ENCODE measurements at regions not wholly inside any gene's neighbourhood (a gene's known extent, or its start where the extent isn't known, plus 50 kb on each side); places are given as distances from the start of the nearest gene placed in this dataset.

- no peaks in the 10 kb centered on the region for H4K20me1 ChIP-seq (ENCODE audit: insufficient read depth, low read length)
- H3K9me3 ChIP-seq (ENCODE audit: low read length) = no peaks in the 10 kb centered on the region
- H3K9ac ChIP-seq (ENCODE audit: low read length) = no peak overlapping the region
- no peaks in the 10 kb centered on the region for H3F3A ChIP-seq (ENCODE audit: insufficient read depth, low read length)
- no peaks in the 10 kb centered on the region for H3K79me2 ChIP-seq (ENCODE audit: insufficient read depth, low read length)
- no peak overlapping the region for H3K4me3 ChIP-seq (ENCODE audit: low read depth, low read length, poor library complexity, severe bottlenecking)
- TF ChIP-seq CTCF (IDR thresholded peaks at IDR 0.05; ENCODE audit: low read length) (no peak), EZH2 (IDR thresholded peaks at IDR 0.05; ENCODE audit: borderline replicate concordance, low read length) (no peak)
- no peaks in the 10 kb centered on the region for H3K36me3 ChIP-seq (ENCODE audit: insufficient read depth, low read length)
- no peaks in the 10 kb centered on the region for H3K9me2 ChIP-seq (ENCODE audit: low read depth, low read length)
- H3K27me3 ChIP-seq (ENCODE audit: insufficient read depth, low read length) = no peaks in the 10 kb centered on the region
- H2AFZ ChIP-seq (ENCODE audit: low read length) = no peak overlapping the region
- H3K27ac ChIP-seq (ENCODE audit: low read depth, low read length, poor library complexity, severe bottlenecking) = no peak overlapping the region
- no peak overlapping the region for H3K4me2 ChIP-seq (ENCODE audit: low read length)
- no peaks in the 10 kb centered on the region for H3K4me1 ChIP-seq (ENCODE audit: insufficient read depth, low read length, severe bottlenecking)
Observed at GRCh38 chr12:97944576-97944975, 482.0 kb downstream of the RMST start.

GRCh38 chr12:97946701-97947100 is 484.1 kb downstream of the RMST start:
- no peaks in the 10 kb centered on the region for H3K9me2 ChIP-seq (ENCODE audit: low read depth, low read length)
- no peak for TF ChIP-seq CTCF (IDR thresholded peaks at IDR 0.05; ENCODE audit: low read length)
- TF ChIP-seq EZH2 (IDR thresholded peaks at IDR 0.05; ENCODE audit: borderline replicate concordance, low read length) = no peak
- no peaks in the 10 kb centered on the region for H3K9me3 ChIP-seq (ENCODE audit: low read length)
- H3K36me3 ChIP-seq (ENCODE audit: insufficient read depth, low read length) = no peaks in the 10 kb centered on the region
- H4K20me1 ChIP-seq (ENCODE audit: insufficient read depth, low read length) = no peaks in the 10 kb centered on the region
- H3K27ac ChIP-seq (ENCODE audit: low read depth, low read length, poor library complexity, severe bottlenecking) = no peak overlapping the region
- H3K4me2 ChIP-seq (ENCODE audit: low read length) = no peak overlapping the region
- H3K79me2 ChIP-seq (ENCODE audit: insufficient read depth, low read length) = no peaks in the 10 kb centered on the region
- H3K27me3 ChIP-seq (ENCODE audit: insufficient read depth, low read length) = no peaks in the 10 kb centered on the region
- no peak overlapping the region for H2AFZ ChIP-seq (ENCODE audit: low read length)
- no peaks in the 10 kb centered on the region for H3K4me1 ChIP-seq (ENCODE audit: insufficient read depth, low read length, severe bottlenecking)
- no peak overlapping the region for H3K4me3 ChIP-seq (ENCODE audit: low read depth, low read length, poor library complexity, severe bottlenecking)
- H3F3A ChIP-seq (ENCODE audit: insufficient read depth, low read length) = no peaks in the 10 kb centered on the region
- no peak overlapping the region for H3K9ac ChIP-seq (ENCODE audit: low read length)

- H3K9me2 ChIP-seq (ENCODE audit: low read depth, low read length) = no peaks in the 10 kb centered on the region
- no peak for TF ChIP-seq EZH2 (IDR thresholded peaks at IDR 0.05; ENCODE audit: borderline replicate concordance, low read length)
- no peak for TF ChIP-seq CTCF (IDR thresholded peaks at IDR 0.05; ENCODE audit: low read length)
- H3K27me3 ChIP-seq (ENCODE audit: insufficient read depth, low read length) = no peaks in the 10 kb centered on the region
- H3K4me2 ChIP-seq (ENCODE audit: low read length) = no peak overlapping the region
- H2AFZ ChIP-seq (ENCODE audit: low read length) = no peak overlapping the region
- H3K9ac ChIP-seq (ENCODE audit: low read length) = no peak overlapping the region
- H3K4me3 ChIP-seq (ENCODE audit: low read depth, low read length, poor library complexity, severe bottlenecking) = no peak overlapping the region
- H3K27ac ChIP-seq (ENCODE audit: low read depth, low read length, poor library complexity, severe bottlenecking) = no peak overlapping the region
- no peaks in the 10 kb centered on the region for H3F3A ChIP-seq (ENCODE audit: insufficient read depth, low read length)
- no peaks in the 10 kb centered on the region for H3K36me3 ChIP-seq (ENCODE audit: insufficient read depth, low read length)
- no peaks in the 10 kb centered on the region for H3K4me1 ChIP-seq (ENCODE audit: insufficient read depth, low read length, severe bottlenecking)
- H3K79me2 ChIP-seq (ENCODE audit: insufficient read depth, low read length) = no peaks in the 10 kb centered on the region
- no peaks in the 10 kb centered on the region for H4K20me1 ChIP-seq (ENCODE audit: insufficient read depth, low read length)
- H3K9me3 ChIP-seq (ENCODE audit: low read length) = no peaks in the 10 kb centered on the region
Observed at GRCh38 chr12:97948591-97948990, 486.0 kb downstream of the RMST start.
